Vagina (tissue), 2 donors: ENCODE measurements at regions not wholly inside any gene's neighbourhood (a gene's known extent, or its start where the extent isn't known, plus 50 kb on each side); places are given as distances from the start of the nearest gene placed in this dataset.

Source experiments
- DNase-seq, 2 donors: peaks; one replicate each; pipeline ENCODE4 v3.0.0-alpha.2; 2017; ENCODE audit errors: extremely low spot score in 2 of 2
- H3K27ac ChIP-seq: fragments of 200-600 bp; sonication (generic); one replicate; pipeline ENCODE4 v1.5.1; 2019
- H3K27me3 ChIP-seq: fragments of 200-600 bp; sonication (generic); one replicate; pipeline ENCODE4 v1.5.1; 2019
- H3K36me3 ChIP-seq, 2 donors: fragments of 200-600 bp; sonication (generic); one replicate each; pipeline ENCODE4 v1.5.1; 2017 to 2019
- H3K4me1 ChIP-seq: fragments of 200-600 bp; sonication (generic); one replicate; pipeline ENCODE4 v1.5.1; 2019
- H3K4me3 ChIP-seq, 2 donors: fragments of 200-600 bp; sonication (generic); 1 replicate in 1 of 2; 2 replicates in 1 of 2; pipeline ENCODE4 v1.5.1; 2016 to 2019
- H3K9me3 ChIP-seq: fragments of 200-600 bp; sonication (generic); one replicate; pipeline ENCODE4 v1.5.1; 2019
- POLR2A ChIP-seq, 2 donors: fragments of 450-650 bp; IDR thresholded peaks; one replicate each; pipeline ENCODE4 v1.6.1; 2017; ENCODE audit warnings: antibody characterized with exemption in 2 of 2, mild to moderate bottlenecking in 2 of 2, moderate library complexity in 2 of 2
- POLR2AphosphoS5 ChIP-seq, 2 donors: sonication (generic); formaldehyde crosslinking; IDR thresholded peaks; one replicate each; pipeline ENCODE4 v1.9.0; 2017; ENCODE audit warnings: antibody characterized with exemption in 2 of 2, mild to moderate bottlenecking in 2 of 2, low read depth in 1 of 2; ENCODE audit not compliant: insufficient read depth in 1 of 2
- intact Hi-C: fragments of 100-400 bp; cut with DNase I; formaldehyde crosslinking; loops from one replicate; pipeline ENCODE4 v1.15.1; 2023
- TF ChIP-seq, protein P1 (sequence below), 3 experiments: fragments of 450-650 bp in 2 of 3; fragments of 200-600 bp in 1 of 3; sonication (generic) in 1 of 3; IDR thresholded peaks; one replicate each; pipeline ENCODE4 v1.5.1; 2017 to 2019; ENCODE audit warnings: antibody characterized with exemption in 3 of 3, mild to moderate bottlenecking in 2 of 3, moderate library complexity in 2 of 3

- Histone ChIP-seq H3K4me1 (peaks cover 3% of the 10 kb centered on the region), H3K9me3 (no peaks in the 10 kb centered on the region), H3K27me3 (no peaks in the 10 kb centered on the region), H3K4me3 (no peak overlapping the region), H3K27ac (no peak overlapping the region), H3K36me3 (no peaks in the 10 kb centered on the region)
- intact Hi-C loops: no loop called here
- TF ChIP-seq, protein P1, sequence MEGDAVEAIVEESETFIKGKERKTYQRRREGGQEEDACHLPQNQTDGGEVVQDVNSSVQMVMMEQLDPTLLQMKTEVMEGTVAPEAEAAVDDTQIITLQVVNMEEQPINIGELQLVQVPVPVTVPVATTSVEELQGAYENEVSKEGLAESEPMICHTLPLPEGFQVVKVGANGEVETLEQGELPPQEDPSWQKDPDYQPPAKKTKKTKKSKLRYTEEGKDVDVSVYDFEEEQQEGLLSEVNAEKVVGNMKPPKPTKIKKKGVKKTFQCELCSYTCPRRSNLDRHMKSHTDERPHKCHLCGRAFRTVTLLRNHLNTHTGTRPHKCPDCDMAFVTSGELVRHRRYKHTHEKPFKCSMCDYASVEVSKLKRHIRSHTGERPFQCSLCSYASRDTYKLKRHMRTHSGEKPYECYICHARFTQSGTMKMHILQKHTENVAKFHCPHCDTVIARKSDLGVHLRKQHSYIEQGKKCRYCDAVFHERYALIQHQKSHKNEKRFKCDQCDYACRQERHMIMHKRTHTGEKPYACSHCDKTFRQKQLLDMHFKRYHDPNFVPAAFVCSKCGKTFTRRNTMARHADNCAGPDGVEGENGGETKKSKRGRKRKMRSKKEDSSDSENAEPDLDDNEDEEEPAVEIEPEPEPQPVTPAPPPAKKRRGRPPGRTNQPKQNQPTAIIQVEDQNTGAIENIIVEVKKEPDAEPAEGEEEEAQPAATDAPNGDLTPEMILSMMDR (IDR thresholded peaks at IDR 0.05): no peak
- TF ChIP-seq POLR2AphosphoS5 (IDR thresholded peaks at IDR 0.05; ENCODE audit: insufficient read depth in 1 of 2, low read depth in 1 of 2): no peak
- TF ChIP-seq POLR2A (IDR thresholded peaks at IDR 0.05): no peak
- DNase-seq: no peak
Observed at GRCh38 chr4:100098681-100099080, 91.6 kb downstream of the DDIT4L start.

DNA sequence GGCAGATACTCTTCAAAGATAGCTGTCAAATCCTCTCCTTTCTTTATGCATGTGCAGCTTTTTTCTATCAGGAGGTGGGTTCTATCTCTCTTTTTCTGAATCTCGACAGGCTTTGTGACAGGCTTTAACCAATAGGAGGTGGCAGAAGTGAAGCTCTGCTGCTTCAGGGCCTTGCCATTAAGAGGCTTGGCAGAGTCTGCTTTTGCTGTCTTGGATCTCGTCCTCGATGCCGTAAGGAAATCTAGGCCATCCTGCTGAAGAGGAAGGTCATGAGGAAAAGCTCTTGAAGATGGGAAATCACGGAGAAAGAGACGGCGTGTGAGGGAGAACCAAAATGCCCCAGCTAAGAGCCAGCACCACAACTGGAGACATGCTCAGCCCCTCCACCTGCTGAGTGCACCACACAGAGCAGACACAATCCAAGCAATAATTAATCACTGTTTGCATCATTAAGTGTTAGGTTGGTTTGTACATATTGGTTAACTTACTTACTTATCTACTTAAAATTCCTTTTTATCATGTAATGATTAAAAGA is 92.2 kb downstream of the DDIT4L start:
- TF ChIP-seq POLR2AphosphoS5 (IDR thresholded peaks at IDR 0.05; ENCODE audit: insufficient read depth in 1 of 2, low read depth in 1 of 2) (no peak), POLR2A (IDR thresholded peaks at IDR 0.05) (no peak)
- TF ChIP-seq, protein P1 (IDR thresholded peaks at IDR 0.05): no peak
- H3K27me3 ChIP-seq: no peaks in the 10 kb centered on the region
- intact Hi-C loops: no loop called here
- no peak overlapping the region for H3K4me3 ChIP-seq
- H3K9me3 ChIP-seq: no peaks in the 10 kb centered on the region
- no peaks in the 10 kb centered on the region for H3K36me3 ChIP-seq
- DNase-seq: no peak
- no peak overlapping the region for H3K27ac ChIP-seq
- peaks cover 9% of the 10 kb centered on the region for H3K4me1 ChIP-seq

GRCh38 chr4:100095729-100096595 is 94.3 kb downstream of the DDIT4L start:
- Histone ChIP-seq H3K36me3 (no peaks in the 10 kb centered on the region), H3K27ac (no peak overlapping the region), H3K4me1 (peaks cover 11% of the 10 kb centered on the region), H3K4me3 (no peak overlapping the region), H3K27me3 (no peaks in the 10 kb centered on the region), H3K9me3 (no peaks in the 10 kb centered on the region)
- intact Hi-C loops: no loop called here
- peak in 1 of 2 donors; percentile 56 for TF ChIP-seq POLR2AphosphoS5 (IDR thresholded peaks at IDR 0.05; ENCODE audit: insufficient read depth in 1 of 2, low read depth in 1 of 2)
- TF ChIP-seq POLR2A (IDR thresholded peaks at IDR 0.05): no peak
- TF ChIP-seq, protein P1 (IDR thresholded peaks at IDR 0.05): peak in 2 of 3 experiments; percentile 36 to 59
- no peak for DNase-seq

GRCh38 chr4:100093091-100093866 is 97.0 kb downstream of the DDIT4L start:
- Histone ChIP-seq H3K27me3 (no peaks in the 10 kb centered on the region), H3K4me3 (no peak overlapping the region), H3K27ac (peak overlapping the region; percentile 54), H3K9me3 (no peaks in the 10 kb centered on the region), H3K4me1 (peaks cover 11% of the 10 kb centered on the region), H3K36me3 (no peaks in the 10 kb centered on the region)
- DNase-seq: no peak
- TF ChIP-seq, protein P1 (IDR thresholded peaks at IDR 0.05): peak; percentile 61 to 74 (median 73)
- TF ChIP-seq POLR2AphosphoS5 (IDR thresholded peaks at IDR 0.05; ENCODE audit: insufficient read depth in 1 of 2, low read depth in 1 of 2) (peak in 1 of 2 donors; percentile 88), POLR2A (IDR thresholded peaks at IDR 0.05) (no peak)
- intact Hi-C loops: no loop called here
